GM13976 (cell line): ENCODE measurements at regions not wholly inside any gene's neighbourhood (a gene's known extent, or its start where the extent isn't known, plus 50 kb on each side); places are given as distances from the start of the nearest gene placed in this dataset.

Experiments
- DNase-seq: peaks from one replicate; pipeline ENCODE4 v3.0.0; 2012; ENCODE audit warnings: low spot score
- in situ Hi-C: fragments of 300-500 bp; cut with MboI; formaldehyde crosslinking; loops from one replicate; pipeline ENCODE4 v1.12.0; 2022; ENCODE audit warnings: low sequenced_read_pairs, mixed read lengths, inconsistent platforms; ENCODE audit not compliant: unreplicated experiment
- TF ChIP-seq, protein P1 (sequence below): IDR thresholded peaks from 2 replicates; pipeline ENCODE4 v1.5.1; 2012; ENCODE audit warnings: borderline replicate concordance, mild to moderate bottlenecking; ENCODE audit not compliant: insufficient read depth; ENCODE audit errors: extremely low read depth, missing control alignments, control extremely low read depth

- TF ChIP-seq, protein P1, sequence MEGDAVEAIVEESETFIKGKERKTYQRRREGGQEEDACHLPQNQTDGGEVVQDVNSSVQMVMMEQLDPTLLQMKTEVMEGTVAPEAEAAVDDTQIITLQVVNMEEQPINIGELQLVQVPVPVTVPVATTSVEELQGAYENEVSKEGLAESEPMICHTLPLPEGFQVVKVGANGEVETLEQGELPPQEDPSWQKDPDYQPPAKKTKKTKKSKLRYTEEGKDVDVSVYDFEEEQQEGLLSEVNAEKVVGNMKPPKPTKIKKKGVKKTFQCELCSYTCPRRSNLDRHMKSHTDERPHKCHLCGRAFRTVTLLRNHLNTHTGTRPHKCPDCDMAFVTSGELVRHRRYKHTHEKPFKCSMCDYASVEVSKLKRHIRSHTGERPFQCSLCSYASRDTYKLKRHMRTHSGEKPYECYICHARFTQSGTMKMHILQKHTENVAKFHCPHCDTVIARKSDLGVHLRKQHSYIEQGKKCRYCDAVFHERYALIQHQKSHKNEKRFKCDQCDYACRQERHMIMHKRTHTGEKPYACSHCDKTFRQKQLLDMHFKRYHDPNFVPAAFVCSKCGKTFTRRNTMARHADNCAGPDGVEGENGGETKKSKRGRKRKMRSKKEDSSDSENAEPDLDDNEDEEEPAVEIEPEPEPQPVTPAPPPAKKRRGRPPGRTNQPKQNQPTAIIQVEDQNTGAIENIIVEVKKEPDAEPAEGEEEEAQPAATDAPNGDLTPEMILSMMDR = no peak
- DNase-seq = no peak
- in situ Hi-C loops = no loop called here
Observed at GRCh38 chr14:65332141-65332871, 80.2 kb upstream of the FUT8 start.

DNA sequence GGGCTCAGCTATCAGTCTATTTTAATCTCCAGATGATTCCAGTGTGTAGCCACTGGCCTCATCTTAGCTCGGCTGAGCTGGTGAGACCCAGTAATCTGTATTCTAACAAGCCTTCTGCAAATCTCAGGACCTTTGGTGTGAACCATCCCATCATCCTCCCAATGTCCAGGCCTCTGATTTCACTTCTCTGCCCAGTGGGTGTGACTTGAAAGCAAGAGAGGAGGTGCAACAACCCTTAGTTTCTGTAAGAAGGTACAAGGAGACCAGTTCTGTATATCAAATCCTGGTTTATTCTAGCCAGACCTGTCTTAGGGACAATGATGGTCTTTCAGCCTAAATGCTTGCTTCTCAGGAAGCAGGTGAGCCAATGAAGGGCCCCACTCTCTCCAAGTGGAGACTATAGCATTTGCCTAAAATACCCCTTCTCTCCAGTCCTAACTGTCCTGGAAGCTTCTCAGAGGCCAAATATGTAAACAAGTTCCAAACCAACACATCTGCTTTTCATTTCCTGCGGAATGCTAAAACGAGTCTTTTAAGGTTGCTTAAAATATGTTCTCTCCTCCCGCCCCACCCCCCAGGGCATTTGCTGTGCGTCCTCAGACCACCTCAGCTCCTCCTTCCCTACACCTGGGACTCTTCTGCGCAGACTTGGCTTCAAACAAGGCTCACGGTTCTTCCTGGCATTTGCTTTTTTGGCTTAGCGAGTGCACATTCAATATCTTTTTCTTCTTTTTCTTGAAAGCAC is 78.4 kb upstream of the FUT8 start:
- TF ChIP-seq, protein P1 = no peak
- DNase-seq = no peak
- in situ Hi-C loops = no loop called here

DNA sequence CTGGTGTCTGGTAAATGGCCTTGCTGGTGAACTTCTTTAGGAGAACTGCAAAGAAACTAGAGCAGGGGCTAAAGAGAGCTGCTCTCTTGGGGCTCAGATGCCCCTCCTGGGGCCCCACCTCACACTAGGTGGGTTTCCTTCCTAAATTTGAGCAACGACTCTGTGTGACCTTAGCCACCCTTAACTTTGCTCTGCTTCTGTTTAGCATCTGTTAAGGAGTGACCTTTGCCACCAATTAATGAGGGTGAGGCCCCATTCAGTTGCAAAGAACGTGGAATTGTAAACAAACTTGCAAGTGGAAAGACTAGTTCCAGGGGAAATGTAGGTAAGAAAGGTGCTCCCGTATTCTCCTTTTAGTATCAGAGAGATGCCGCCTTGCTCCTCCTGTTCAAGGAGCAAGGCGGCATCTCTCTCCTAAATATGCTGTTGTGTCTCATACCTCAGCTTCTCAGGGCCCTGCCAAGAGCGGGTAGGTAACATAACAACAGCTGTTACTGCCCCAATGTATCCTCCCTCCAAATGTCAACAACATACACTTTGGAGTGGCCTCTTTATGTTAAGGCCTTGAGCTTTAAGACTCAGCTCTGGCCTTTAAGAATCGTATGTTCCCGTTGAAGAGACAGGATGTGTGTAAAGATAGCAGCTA is 77.6 kb upstream of the FUT8 start:
- TF ChIP-seq, protein P1 = no peak
- in situ Hi-C loops = no loop called here
- DNase-seq = no peak

DNA sequence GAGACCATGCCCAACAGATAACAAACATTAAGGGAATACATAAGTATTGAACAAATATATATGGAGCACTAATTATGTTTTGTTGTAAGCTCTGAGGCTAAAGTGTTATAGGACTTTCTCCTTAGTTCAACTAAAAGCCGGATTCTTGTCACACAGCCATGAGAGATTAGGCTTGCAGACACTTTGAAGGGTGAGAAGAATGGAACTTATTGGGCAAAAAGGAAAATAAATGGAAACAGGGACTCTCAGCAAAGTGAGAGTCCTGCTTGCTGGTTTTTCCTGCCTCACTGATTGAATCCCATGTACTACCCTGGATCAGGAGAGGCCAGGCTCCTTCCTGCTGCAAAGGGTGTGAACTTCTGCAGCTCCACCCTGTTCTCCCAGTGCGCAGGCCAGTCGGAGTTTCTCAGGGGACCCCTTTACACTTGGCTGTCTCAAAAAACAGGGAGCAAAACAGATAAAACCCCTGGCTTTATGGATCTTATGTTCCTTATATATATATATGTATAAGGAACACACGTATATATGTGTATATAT is 77.1 kb upstream of the FUT8 start:
- in situ Hi-C loops = no loop called here
- DNase-seq = no peak
- TF ChIP-seq, protein P1 = no peak

DNA sequence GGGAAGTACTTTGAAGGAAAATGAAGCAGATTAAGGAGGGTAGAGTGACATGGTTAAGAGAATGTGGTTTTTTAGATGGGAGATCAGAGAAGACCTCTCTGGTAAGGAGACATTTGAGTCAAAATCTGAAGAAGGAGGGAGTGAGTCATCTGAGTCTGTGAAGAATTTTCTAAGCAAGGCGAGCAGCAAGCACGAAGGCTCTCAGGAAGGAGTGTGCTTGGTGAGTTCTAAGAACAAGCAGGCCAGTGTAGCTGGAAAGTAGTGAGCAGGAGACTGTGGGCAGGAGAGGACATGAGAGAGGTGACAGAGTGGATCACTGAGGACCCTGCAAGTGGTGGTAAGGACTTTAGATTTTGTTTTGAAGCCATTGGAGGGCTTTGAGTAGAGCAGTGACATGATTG is 76.3 kb upstream of the FUT8 start:
- DNase-seq = no peak
- in situ Hi-C loops = no loop called here

DNA sequence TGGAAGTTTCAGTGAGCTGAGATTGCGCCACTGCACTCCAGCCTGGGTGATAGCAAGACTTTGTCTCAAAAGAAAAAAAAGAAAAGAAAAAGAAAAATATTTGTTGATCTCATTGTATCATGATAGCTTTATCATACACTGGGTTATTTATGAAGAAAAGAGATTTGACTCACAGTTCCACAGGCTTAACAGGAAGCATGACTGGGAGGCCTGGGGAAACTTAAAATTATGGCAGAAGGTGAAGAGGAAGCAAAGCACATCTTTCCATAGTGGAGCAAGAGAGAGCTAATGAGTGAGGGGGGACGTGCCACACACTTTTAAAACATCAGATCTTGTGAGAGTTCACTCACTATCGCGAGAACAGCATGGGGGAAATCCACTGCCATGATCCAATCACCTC is 72.7 kb upstream of the FUT8 start:
- in situ Hi-C loops = no loop called here
- TF ChIP-seq, protein P1 = no peak
- DNase-seq = no peak

More for the DNA sequence above, 76.3 kb upstream of the FUT8 start:
- TF ChIP-seq, protein P1 = no peak
